Transverse colon (tissue), 4 donors: ENCODE measurements at regions not wholly inside any gene's neighbourhood (a gene's known extent, or its start where the extent isn't known, plus 50 kb on each side); places are given as distances from the start of the nearest gene placed in this dataset.

Source experiments
- CTCF ChIP-seq, 5 experiments: fragments of 200-600 bp in 3 of 5; fragments of 450-650 bp in 2 of 5; sonication (generic) in 3 of 5; IDR thresholded peaks; 1 replicate in 2 of 5; 2 replicates in 3 of 5; pipeline ENCODE4 v1.5.1; 2016 to 2017; ENCODE audit warnings: antibody characterized with exemption in 5 of 5, inconsistent platforms in 3 of 5, mild to moderate bottlenecking in 2 of 5, moderate library complexity in 1 of 5
- POLR2A ChIP-seq: fragments of 450-650 bp; IDR thresholded peaks from one replicate; pipeline ENCODE4 v1.6.1; 2016; ENCODE audit warnings: antibody characterized with exemption, mild to moderate bottlenecking, moderate library complexity
- POLR2AphosphoS5 ChIP-seq, 3 donors: sonication (generic); formaldehyde crosslinking; IDR thresholded peaks; one replicate each; pipeline ENCODE4 v1.6.1; 2016; ENCODE audit warnings: antibody characterized with exemption in 3 of 3

GRCh38 chr6:100261486-100261885 lies 203.2 kb downstream of the SIM1 start:
- TF ChIP-seq CTCF (IDR thresholded peaks at IDR 0.05) (no peak), POLR2AphosphoS5 (IDR thresholded peaks at IDR 0.05) (no peak), POLR2A (no peak)
